ENCODE measurements at regions not wholly inside any gene's neighbourhood (a gene's known extent, or its start where the extent isn't known, plus 50 kb on each side); places are given as distances from the start of the nearest gene placed in this dataset.

GRCh38 chr12:46519407-46519806, 146.8 kb upstream of the SLC38A2 start:
- TF ChIP-seq POLR2A (IDR thresholded peaks at IDR 0.05; ENCODE audit: low read depth, low read length) (no peak), POLR2AphosphoS5 (IDR thresholded peaks at IDR 0.05; ENCODE audit: low read depth, low read length) (no peak), TAF1 (IDR thresholded peaks at IDR 0.05; ENCODE audit: borderline replicate concordance, low read depth, low read length) (no peak)

Data from GM12892 (cell line).